ENCODE measurements at regions not wholly inside any gene's neighbourhood (a gene's known extent, or its start where the extent isn't known, plus 50 kb on each side); places are given as distances from the start of the nearest gene placed in this dataset.

- TF ChIP-seq, protein P1, sequence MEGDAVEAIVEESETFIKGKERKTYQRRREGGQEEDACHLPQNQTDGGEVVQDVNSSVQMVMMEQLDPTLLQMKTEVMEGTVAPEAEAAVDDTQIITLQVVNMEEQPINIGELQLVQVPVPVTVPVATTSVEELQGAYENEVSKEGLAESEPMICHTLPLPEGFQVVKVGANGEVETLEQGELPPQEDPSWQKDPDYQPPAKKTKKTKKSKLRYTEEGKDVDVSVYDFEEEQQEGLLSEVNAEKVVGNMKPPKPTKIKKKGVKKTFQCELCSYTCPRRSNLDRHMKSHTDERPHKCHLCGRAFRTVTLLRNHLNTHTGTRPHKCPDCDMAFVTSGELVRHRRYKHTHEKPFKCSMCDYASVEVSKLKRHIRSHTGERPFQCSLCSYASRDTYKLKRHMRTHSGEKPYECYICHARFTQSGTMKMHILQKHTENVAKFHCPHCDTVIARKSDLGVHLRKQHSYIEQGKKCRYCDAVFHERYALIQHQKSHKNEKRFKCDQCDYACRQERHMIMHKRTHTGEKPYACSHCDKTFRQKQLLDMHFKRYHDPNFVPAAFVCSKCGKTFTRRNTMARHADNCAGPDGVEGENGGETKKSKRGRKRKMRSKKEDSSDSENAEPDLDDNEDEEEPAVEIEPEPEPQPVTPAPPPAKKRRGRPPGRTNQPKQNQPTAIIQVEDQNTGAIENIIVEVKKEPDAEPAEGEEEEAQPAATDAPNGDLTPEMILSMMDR (IDR thresholded peaks at IDR 0.05), result no peak
- no peak for TF ChIP-seq POLR2A (IDR thresholded peaks at IDR 0.05)
Measured at GRCh38 chr1:74847715-74848114, 114.8 kb downstream of the TYW3 start.
